ENCODE measurements at regions not wholly inside any gene's neighbourhood (a gene's known extent, or its start where the extent isn't known, plus 50 kb on each side); places are given as distances from the start of the nearest gene placed in this dataset.

- no peak for DNase-seq (ENCODE audit: low spot score)
These were observed 535.6 kb downstream of the QKI start for GRCh38 chr6:163950159-163950558.

GRCh38 chr6:163949431-163949830 lies 534.9 kb downstream of the QKI start:
- no peak for DNase-seq (ENCODE audit: low spot score)

- DNase-seq (ENCODE audit: low spot score): no peak
These were observed 533.7 kb downstream of the QKI start for GRCh38 chr6:163948250-163948649.

GRCh38 chr6:163947276-163947675 lies 532.8 kb downstream of the QKI start:
- DNase-seq (ENCODE audit: low spot score): no peak

DNA sequence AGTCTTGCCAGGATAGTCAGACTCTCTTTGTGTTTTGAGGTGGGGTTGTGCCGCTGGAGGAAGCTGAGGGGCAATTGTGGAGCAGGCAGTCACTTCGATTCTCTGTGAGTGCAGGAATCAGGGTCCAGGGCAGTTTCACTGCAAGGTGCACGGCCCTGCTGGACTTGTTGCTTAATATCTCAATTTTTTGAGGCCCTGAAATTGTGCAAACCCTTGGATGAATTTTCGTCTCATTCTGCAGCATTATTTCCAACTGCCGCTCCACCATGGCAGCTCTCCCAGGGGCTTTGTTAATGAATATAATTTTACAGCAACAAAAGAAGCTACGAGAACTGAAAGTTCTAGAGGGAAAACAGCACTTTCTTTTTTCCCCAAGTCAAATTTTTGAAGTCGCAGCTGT lies 531.9 kb downstream of the QKI start:
- DNase-seq (ENCODE audit: low spot score): no peak

DNA sequence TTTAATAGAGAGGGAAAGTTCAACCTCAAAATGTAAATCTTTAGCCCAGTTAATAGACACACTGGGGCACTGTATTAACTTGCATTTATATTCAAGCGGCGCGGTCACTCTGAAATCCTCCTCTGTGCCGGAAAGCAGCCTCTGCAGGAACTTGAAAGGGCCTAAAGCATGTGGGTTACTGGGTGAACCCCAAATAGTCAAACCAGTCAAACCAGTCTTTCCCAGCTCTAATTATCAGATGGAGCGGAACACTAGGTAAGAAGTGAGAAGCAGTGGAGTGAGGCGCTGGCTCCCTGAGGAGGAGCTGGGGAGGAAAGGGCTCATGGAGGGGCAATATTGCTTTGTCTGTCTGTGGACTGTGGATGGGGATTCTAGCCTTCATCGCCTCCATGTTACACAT lies 531.3 kb downstream of the QKI start:
- DNase-seq (ENCODE audit: low spot score): no peak

- no peak for DNase-seq (ENCODE audit: low spot score)
These were observed 530.4 kb downstream of the QKI start for GRCh38 chr6:163944897-163945296.

DNA sequence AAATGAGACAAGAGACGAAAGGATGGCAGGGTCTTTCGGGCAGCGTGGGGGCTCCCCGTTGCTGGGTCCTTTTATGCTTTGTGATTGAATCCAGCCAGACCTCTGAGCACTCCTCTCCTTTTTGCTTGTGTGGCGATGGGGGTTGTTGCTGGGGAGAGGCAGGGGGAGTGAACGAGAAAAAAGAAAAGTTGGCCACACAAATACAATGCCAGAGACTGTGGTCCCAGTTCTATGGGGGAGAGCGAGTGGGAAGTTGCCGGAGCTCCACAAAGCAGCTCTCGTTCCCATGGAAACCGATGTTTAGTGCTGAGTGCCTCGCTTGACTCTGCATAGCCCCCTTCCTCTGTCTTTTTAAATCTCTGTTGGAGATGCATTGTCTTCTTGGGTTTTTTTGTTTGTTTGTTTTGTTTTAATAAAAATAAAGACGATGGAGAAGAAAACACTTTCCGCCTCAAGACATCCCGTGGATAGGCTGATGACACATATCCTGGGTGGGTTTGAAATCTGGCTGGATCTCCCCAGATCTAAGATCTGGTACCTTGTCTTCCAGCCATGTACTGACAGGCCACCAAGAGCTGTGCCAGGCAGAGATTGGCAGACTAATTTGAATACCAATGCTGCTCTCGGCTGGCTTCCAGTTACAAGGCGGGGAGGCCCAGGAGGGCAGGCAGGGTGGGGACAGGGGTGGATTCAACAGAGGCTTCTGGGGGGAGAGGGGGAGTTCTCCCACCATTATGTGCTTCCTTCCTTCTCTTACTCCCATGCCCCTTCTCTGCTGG lies 529.3 kb downstream of the QKI start:
- DNase-seq (ENCODE audit: low spot score): no peak

DNA sequence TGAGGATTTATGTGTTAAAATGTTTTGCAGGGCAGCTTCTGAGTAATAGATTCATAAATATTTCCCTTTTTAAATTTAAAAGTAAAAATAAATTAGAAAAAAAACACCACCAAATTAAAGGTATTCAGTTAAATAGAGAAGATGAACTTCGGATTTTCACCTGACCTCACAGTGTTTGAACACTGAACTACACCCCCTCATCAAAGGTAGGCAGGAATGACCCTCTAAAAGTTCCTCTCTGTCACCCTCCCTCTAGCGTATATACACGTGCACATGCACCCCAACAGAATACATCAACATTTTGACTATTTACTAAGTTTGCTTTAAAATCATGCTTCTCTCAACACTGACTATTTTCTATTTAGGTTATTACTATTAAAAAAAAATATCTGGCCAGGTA lies 528.3 kb downstream of the QKI start:
- no peak for DNase-seq (ENCODE audit: low spot score)

- no peak for DNase-seq (ENCODE audit: low spot score)
These were observed 527.1 kb downstream of the QKI start for GRCh38 chr6:163941624-163941976.

DNA sequence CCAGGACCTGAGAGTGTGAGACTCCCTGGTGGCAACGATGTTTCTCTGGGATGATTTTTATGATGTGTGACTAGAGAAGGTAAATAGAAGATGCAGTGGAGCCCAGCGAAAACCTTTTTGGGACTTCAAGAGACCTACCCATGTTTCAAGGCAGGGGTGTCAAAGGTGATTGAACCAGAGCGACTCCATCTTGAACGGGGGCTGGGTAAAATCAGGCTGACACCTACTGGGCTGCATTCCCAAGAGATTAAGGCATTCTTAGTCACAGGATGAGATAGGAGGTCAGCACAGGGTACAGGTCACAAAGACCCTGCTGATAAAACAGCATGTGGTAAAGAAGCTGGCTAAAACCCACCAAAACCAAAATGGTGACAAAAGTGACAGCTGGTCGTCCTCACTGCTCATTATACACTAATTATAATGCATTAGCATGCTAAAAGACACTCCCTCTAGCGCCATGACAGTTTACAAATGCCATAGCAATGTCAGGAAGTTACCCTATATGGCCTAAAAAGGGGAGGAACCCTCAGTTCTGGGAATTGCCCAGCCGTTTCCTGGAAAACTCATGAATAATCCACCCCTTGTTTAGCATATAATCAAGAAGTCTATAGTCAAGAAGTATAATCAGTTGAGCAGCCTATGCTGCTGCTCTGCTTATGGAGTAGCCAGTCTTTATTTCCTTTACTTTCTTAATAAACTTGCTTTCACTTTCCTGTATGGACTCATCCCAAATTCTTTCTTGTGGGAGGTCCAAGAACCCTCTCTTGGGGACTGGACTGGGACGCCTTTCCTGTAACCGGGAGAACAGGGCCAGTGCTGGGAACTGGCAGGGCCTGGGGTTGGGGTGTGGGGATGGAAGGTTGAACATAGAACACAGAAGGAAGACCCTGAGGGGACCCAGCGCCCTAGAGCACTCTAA lies 526.4 kb downstream of the QKI start:
- DNase-seq (ENCODE audit: low spot score): no peak

DNA sequence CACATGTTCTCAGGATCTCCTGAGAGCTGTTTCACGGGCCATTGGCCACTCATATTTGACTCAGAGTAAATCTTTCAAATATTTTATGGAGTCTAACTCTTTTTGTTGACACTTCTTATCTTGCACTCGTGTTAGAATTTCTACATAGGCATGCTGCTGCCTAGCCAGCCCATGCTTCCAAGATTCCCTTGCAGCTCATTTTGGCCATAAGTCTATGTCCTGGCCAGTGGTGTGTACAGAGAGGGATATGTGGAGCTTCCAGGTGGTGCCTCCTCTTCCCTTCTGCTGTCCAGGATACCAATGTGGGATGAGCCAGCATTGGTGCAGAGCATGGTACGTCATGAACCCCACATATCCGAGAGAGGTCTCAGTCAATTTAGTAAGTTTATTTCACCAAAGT lies 522.6 kb downstream of the QKI start:
- DNase-seq (ENCODE audit: low spot score): no peak

DNA sequence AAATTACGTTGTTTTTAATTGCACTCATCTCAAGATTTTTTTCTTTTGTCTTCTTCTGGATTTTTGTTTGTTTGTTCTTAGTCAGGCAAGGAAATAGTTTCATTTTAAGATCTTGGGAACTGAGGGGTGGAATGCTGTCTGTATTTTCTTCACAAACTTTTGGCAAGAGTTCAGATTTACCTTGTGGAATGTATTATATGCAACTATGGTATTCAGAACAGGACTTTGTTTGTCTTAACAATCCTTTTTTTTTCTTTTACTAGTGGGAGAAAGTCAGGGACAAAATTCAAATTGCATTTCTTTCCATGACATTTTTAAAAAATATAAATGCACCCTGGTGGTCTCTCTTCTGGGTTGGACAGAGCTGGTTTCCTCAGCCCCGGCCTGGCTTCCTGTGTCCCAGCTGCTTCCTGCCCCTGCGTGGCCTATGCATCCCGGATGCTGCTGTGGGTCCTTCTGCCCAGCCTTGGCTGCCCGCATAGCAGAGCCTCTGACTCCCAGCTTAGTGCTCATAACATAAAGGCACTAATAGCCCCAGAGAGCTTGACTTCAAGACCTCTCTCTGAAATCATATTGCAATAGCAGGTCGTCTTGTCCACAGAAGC lies 520.7 kb downstream of the QKI start:
- no peak for DNase-seq (ENCODE audit: low spot score)

DNA sequence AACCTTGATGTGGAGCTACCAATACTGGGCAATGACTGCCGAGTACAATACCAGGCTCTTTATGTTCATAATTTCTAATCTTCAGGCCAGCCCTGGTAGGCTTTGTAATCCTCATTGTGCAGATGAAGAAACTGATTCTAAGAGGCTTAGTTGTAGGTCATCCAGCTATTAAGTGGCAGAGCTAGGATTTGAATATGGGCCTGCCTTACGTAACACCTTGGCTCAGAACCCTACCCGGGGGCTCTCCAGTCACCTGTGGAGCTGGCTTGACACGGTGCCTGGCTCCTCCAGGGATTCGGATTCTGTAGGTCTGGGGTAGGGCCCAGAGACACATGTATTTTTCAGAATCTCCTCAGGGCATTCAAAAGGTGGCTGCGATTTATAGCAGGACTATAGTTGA lies 515.5 kb downstream of the QKI start:
- DNase-seq (ENCODE audit: low spot score): no peak

DNA sequence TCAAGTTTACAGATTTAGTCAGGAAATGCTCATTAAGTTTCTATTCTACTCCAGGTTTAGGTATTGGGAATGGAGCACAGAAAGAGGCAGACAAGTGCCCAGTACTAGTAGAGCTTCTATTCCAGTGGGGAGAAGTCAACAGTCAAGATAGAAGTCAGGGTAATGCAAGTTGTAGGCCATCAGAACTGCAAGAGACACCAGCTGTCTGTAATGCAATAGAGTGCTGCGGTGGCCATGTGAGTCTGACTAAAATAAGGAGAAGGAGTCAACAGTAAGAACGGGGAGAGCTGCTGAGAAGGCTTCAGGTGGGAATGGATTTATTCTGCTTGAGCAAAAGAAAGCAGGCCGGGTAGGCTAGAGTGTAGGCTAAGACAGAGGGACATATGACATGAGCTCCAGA lies 515.0 kb downstream of the QKI start:
- no peak for DNase-seq (ENCODE audit: low spot score)

- no peak for DNase-seq (ENCODE audit: low spot score)
These were observed 512.1 kb downstream of the QKI start for GRCh38 chr6:163926642-163927041.

- DNase-seq (ENCODE audit: low spot score): no peak
These were observed 511.3 kb downstream of the QKI start for GRCh38 chr6:163925839-163926238.

- DNase-seq (ENCODE audit: low spot score): no peak
These were observed 509.3 kb downstream of the QKI start for GRCh38 chr6:163923658-163924411.

DNA sequence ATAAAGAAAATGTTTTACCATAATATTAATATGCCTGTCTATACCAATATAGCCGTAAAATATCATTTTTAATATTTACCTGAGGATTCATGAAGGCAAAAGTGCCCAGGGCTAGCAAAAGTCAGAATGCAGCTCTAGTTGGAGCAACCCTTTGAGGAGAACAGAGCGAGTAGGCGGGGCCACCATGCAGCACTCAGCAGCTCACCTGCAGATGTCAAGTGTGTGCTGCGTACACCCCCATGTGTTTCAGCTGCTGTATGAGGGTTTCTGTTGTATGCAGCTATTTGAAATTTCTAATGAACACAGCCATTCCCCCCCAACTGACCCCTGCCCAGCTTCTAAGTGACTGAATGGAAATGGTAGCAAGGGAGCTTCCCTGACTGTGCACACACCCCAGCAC lies 508.0 kb downstream of the QKI start:
- DNase-seq (ENCODE audit: low spot score): no peak

DNA sequence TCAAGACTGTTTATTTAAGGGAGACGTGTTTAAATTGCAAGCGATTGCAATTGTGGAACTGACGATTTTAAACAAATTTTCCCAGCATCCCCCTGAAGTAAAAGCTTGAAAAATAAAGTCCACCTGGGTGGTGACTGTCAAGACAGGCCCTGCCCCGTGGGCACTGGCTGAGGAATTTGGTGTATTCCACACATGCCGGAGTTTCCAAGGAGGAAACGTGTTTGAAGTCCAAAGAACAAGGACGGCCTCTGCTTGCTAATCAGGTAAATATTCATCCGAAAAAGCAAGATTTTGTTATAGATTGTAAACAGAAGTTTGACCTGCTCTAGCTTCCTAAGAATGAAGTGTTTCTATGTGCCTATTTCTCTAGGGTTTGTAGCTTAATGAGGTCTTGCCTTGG lies 505.1 kb downstream of the QKI start:
- no peak for DNase-seq (ENCODE audit: low spot score)

GRCh38 chr6:163916315-163917081 lies 502.0 kb downstream of the QKI start:
- no peak for DNase-seq (ENCODE audit: low spot score)

- no peak for DNase-seq (ENCODE audit: low spot score)
These were observed 500.6 kb downstream of the QKI start for GRCh38 chr6:163915131-163915530.
